Pancreas (tissue), 10 donors: ENCODE measurements at regions not wholly inside any gene's neighbourhood (a gene's known extent, or its start where the extent isn't known, plus 50 kb on each side); places are given as distances from the start of the nearest gene placed in this dataset.
A peak's percentile ranks its signal among the peaks of the same experiment; 100 is the strongest.

Experiments
- ATAC-seq, 4 donors: fragments of 200-7000 bp; cut with Tn5 transposase; one replicate each; pipeline versions ENCODE4 v1.8.0 to v1.9.1; 2020; ENCODE audit warnings: mild to moderate bottlenecking in 4 of 4, moderate library complexity in 4 of 4
- DNase-seq, 6 donors: peaks; one replicate each; pipeline ENCODE4 v3.0.0-alpha.2; 2020
- FAIRE-seq: peaks from 2 replicates; lab custom pipeline; 2012; peaks lifted over from hg19 to GRCh38; lab: Jason Lieb, UNC
- H3K27ac ChIP-seq, 4 donors: fragments of 200-600 bp; sonication (generic); 1 replicate in 3 of 4; 2 replicates in 1 of 4; pipeline versions ENCODE4 v1.5.0 to v1.8.0; 2020
- H3K27me3 ChIP-seq, 4 donors: fragments of 200-600 bp; one replicate each; pipeline ENCODE4 v1.8.0; 2021
- H3K36me3 ChIP-seq, 3 donors: fragments of 200-600 bp; sonication (generic) in 1 of 3; one replicate each; pipeline versions ENCODE4 v1.5.0 to v1.8.0; 2020 to 2021
- H3K4me1 ChIP-seq, 3 donors: fragments of 200-600 bp; one replicate each; pipeline ENCODE4 v1.8.0; 2021
- H3K4me3 ChIP-seq, 4 donors: fragments of 200-600 bp; sonication (generic) in 2 of 4; one replicate each; pipeline versions ENCODE4 v1.5.0 to v1.8.0; 2020 to 2021
- H3K9me3 ChIP-seq, 4 donors: fragments of 200-600 bp; one replicate each; pipeline ENCODE4 v1.8.0; 2021
- CTCF ChIP-seq, 4 donors: fragments of 200-600 bp; sonication (generic) in 3 of 4; IDR thresholded peaks; one replicate each; pipeline versions ENCODE4 v1.5.0 to v1.8.0; 2021; ENCODE audit warnings: antibody characterized with exemption in 4 of 4
- WGBS, 2 donors: extraction: QIAGEN DNeasy Blood & Tissue Kit; methylation state at CpG; one replicate each; pipeline ENCODE4 v1.1.7; 2013; 5-methylcytosine and 5-hydroxymethylcytosine counted together
- intact Hi-C, 3 donors: fragments of 100-400 bp; cut with DNase I; formaldehyde crosslinking; loops; one replicate each; pipeline versions ENCODE4 v1.11.1 to v1.14.2; 2022
- donor health status: healthy with polysubstance abuse.
- donor health status: DM: no; HTN: no; CAD: no; lungs with moderate emphysema.
- donor health status: DM: no; HTN: no; CAD: no.
- donor health status: control.
- donor health status: control.
- donor health status: Bipolar disorder and iron deficiency.
- donor health status: DM: yes; HTN: yes; CAD: no.
- donor health status: DM: no; HTN: no; CAD: no.
- donor health status: DM: no; HTN: no; CAD: no.
- donor health status: DM: yes; HTN: yes; CAD: no.

GRCh38 chr18:43758734-43759133, 481.4 kb upstream of the SYT4 start:
- intact Hi-C loops, result no loop called here
- FAIRE-seq, result no peak
- H3K27ac ChIP-seq, result peak overlapping the region in 1 of 4 donors; percentile 14
- H3K4me1 ChIP-seq, result no peaks in the 10 kb centered on the region
- DNase-seq, result no peak
- H3K4me3 ChIP-seq, result no peak overlapping the region
- no peaks in the 10 kb centered on the region for H3K9me3 ChIP-seq
- peak in 1 of 4 donors; percentile 39 for ATAC-seq
- H3K27me3 ChIP-seq, result no peaks in the 10 kb centered on the region
- no peaks in the 10 kb centered on the region for H3K36me3 ChIP-seq
- no peak for TF ChIP-seq CTCF (IDR thresholded peaks at IDR 0.05)

- TF ChIP-seq CTCF (IDR thresholded peaks at IDR 0.05), result no peak
- H3K36me3 ChIP-seq, result no peaks in the 10 kb centered on the region
- no peak overlapping the region for H3K4me3 ChIP-seq
- DNase-seq (no peak), FAIRE-seq (no peak), ATAC-seq (no peak)
- H3K9me3 ChIP-seq, result no peaks in the 10 kb centered on the region
- intact Hi-C loops, result no loop called here
- H3K27me3 ChIP-seq, result no peaks in the 10 kb centered on the region
- H3K4me1 ChIP-seq, result no peaks in the 10 kb centered on the region
- no peak overlapping the region for H3K27ac ChIP-seq
These were observed 482.7 kb upstream of the SYT4 start for GRCh38 chr18:43760010-43760409.

DNA sequence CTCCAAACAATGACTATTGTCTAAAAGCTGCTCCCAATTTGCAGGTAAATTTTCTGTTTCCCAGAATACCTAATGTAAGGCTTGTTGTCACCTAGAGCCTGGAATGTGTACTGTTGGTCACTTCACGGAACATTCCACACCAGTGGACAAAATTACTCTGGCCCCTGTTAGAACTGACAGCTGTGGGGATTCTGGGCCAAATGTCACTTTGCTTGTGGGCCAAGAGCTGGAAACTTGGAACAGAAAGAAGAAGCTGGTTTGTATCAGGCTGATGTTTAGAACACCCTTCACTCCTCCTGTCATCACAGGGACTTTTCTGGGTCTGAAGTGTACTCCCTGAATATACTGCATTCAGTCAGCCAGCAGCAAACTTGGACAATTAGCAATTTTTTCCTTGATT, 495.6 kb upstream of the SYT4 start:
- WGBS, 2 donors, result 56 to 69% methylated on average over 1 of the region's 1 CpG
- H3K36me3 ChIP-seq, result no peaks in the 10 kb centered on the region
- FAIRE-seq (no peak), ATAC-seq (no peak), DNase-seq (no peak)
- no peak overlapping the region for H3K27ac ChIP-seq
- TF ChIP-seq CTCF (IDR thresholded peaks at IDR 0.05), result no peak
- H3K4me1 ChIP-seq, result no peaks in the 10 kb centered on the region
- intact Hi-C loops, result no loop called here
- H3K9me3 ChIP-seq, result no peaks in the 10 kb centered on the region
- no peak overlapping the region for H3K4me3 ChIP-seq
- H3K27me3 ChIP-seq, result no peaks in the 10 kb centered on the region

- no peak for TF ChIP-seq CTCF (IDR thresholded peaks at IDR 0.05)
- no peak for DNase-seq
- WGBS, 2 donors, result 89 to 92% methylated on average over 5 of the region's 5 CpGs
- Histone ChIP-seq H3K27me3 (no peaks in the 10 kb centered on the region), H3K9me3 (no peaks in the 10 kb centered on the region), H3K27ac (no peak overlapping the region), H3K4me1 (no peaks in the 10 kb centered on the region), H3K4me3 (no peak overlapping the region), H3K36me3 (no peaks in the 10 kb centered on the region)
- no peak for ATAC-seq
- intact Hi-C loops, result no loop called here
- no peak for FAIRE-seq
These were observed 497.2 kb upstream of the SYT4 start for GRCh38 chr18:43774497-43774896.

- Histone ChIP-seq H3K27ac (no peak overlapping the region), H3K4me3 (no peak overlapping the region), H3K36me3 (no peaks in the 10 kb centered on the region), H3K27me3 (no peaks in the 10 kb centered on the region), H3K4me1 (no peaks in the 10 kb centered on the region), H3K9me3 (no peaks in the 10 kb centered on the region)
- TF ChIP-seq CTCF (IDR thresholded peaks at IDR 0.05), result no peak
- FAIRE-seq (no peak), DNase-seq (no peak), ATAC-seq (no peak)
- WGBS, 2 donors, result 73 to 83% methylated on average over 2 of the region's 2 CpGs
- intact Hi-C loops, result no loop called here
These were observed 498.3 kb upstream of the SYT4 start for GRCh38 chr18:43775591-43775990.
